Stimulated activated CD4-positive, alpha-beta T cell treated with anti-CD3 and anti-CD28 coated beads, Interleukin-2, amount 100 ng/mL, for 48 hours (primary cell): ENCODE measurements at regions not wholly inside any gene's neighbourhood (a gene's known extent, or its start where the extent isn't known, plus 50 kb on each side); places are given as distances from the start of the nearest gene placed in this dataset.
"Not testable (repeated sequence)": the region's sequence is repeated elsewhere in the genome, so short reads cannot be mapped to it uniquely, and the experiment has no call there.

ENCODE experiments used
- DNase-seq, 2 donors: peaks; one replicate each; pipeline ENCODE4 v3.0.0-alpha.2; 2020

GRCh38 chr13:50235604-50236342 lies 220.5 kb downstream of the KCNRG start:
- no peak for DNase-seq

GRCh38 chr13:50236898-50237318 lies 221.7 kb downstream of the KCNRG start:
- DNase-seq, result peak in 1 of 2 donors; percentile 24

DNA sequence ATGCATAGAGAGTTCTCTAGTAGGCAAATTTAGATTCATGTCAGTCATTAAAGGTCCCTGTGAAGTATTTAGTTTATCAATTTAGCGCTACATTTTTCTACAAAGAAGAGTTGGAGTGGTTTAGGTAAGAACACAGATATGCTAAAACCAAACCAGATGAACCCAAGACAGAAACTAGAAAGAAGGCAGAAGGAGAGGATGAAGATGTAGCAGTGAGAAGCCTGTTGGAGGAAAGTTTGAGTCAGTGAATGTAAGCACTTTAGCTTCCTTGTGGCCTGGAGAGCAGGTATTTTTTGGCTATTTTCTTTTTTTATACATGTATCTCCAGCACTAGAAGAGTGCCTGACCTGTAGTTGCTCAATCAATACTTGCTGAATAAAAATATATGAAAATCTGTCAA lies 223.7 kb downstream of the KCNRG start:
- DNase-seq, result no peak

DNA sequence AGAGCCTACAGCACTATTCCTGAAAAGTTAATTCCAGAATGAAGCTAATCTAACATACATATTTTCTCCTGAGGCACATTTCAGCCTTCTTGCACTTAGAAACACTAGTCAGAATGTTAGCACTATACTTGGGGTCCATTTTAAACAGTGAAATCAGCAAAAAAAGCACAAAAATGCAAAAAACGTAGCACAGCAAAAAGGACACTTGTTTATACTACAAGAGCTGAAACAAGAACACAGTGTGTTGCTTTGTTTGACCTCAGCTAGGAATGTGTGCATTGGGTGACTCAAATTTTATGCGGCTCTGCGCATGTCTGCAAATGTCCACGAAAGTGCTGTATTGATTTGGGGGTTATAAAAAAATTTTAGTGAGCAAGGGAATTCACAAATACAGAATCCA lies 226.2 kb downstream of the KCNRG start:
- DNase-seq, result no peak

GRCh38 chr13:50243931-50244330 lies 228.7 kb downstream of the KCNRG start:
- DNase-seq, result no peak

- no peak for DNase-seq
Measured at GRCh38 chr13:50244355-50244712, 229.1 kb downstream of the KCNRG start.

GRCh38 chr13:50244713-50245574 lies 229.7 kb downstream of the KCNRG start:
- peak; percentile 42 to 46 for DNase-seq

DNA sequence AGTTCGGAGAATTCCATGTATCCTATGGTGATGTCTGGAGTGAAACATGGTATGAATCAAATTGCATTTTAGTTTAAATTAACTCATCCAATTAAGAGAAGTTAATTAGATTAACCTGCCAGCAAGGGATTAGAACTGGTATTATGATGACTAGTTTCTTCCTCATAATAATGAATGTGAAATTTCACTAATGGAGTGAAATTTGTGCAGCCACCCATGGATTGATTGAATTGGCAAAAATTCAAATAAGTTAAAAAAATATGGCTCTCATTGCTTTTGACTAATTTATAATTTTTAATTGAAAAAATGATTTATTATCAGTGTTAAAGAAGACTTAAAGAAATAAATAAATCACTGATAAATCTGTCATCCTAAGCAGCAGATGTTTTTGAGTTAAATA lies 232.0 kb downstream of the KCNRG start:
- DNase-seq, result no peak

DNA sequence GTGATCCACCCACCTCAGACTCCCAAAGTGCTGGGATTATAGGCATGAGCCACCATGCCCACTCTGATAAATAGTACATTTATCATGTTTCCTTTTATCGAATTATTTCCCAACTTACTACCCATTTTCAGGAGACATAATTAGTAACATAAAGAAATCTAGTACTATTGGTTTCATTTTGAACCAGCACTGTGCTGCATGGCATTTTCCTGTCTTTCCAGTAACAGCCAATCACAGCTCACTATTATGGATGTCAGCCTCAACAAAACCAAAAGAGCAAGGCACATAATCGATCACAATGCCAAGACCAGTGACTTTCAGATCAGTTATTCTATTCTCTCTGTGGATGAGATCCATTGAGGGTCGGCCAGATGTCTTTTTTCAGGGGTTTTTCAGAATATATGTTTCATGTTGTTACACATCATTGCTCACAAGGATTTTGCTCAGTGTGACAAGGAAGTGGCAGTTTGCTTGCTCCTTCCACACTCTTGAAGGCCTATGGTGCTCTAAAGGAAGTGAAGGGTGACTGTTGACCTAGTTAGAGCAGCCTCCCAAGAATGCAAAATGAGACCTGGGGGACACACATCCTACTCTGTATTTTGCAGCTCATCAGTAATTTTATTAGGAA lies 233.4 kb downstream of the KCNRG start:
- no peak for DNase-seq

- no peak for DNase-seq
Measured at GRCh38 chr13:50249144-50249521, 233.9 kb downstream of the KCNRG start.

DNA sequence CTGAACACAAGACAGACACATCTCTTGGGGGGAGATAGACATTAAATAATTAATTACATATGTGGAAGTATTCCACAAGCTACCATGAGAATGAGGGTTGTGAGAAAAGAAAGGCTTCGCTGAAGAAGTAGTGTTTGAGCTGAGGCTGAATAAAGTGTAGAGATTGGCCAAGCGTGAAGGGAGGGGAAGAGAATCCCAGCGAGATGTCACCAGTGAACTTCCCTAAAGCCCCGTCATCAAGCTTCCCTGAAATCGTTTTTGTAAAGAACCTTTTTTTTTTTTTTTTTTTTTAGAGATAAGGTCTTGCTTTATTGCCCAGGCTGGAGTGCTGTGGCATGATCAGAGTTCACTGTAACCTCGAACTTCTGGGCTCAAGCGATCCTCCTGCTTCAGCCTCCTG lies 235.2 kb downstream of the KCNRG start:
- no peak for DNase-seq

DNA sequence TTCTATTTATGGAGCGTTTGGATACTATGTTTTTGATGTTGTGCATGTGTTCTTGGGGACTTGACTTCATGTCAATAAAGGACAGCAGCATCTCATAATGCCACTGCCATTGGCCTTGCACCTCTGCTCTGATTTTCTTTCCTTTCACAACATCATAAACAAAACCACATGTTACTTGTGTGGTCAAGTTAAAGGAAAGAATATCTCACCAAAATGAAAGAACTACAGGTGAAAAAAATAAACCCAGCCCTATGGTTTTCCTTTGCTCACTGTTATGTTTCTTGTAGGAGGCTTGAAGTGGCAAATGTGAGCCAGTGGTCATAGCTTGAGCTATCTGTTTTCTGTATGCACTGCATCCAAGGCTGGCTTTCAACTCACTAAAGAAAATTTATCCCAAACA lies 240.4 kb downstream of the KCNRG start:
- DNase-seq, result no peak

DNA sequence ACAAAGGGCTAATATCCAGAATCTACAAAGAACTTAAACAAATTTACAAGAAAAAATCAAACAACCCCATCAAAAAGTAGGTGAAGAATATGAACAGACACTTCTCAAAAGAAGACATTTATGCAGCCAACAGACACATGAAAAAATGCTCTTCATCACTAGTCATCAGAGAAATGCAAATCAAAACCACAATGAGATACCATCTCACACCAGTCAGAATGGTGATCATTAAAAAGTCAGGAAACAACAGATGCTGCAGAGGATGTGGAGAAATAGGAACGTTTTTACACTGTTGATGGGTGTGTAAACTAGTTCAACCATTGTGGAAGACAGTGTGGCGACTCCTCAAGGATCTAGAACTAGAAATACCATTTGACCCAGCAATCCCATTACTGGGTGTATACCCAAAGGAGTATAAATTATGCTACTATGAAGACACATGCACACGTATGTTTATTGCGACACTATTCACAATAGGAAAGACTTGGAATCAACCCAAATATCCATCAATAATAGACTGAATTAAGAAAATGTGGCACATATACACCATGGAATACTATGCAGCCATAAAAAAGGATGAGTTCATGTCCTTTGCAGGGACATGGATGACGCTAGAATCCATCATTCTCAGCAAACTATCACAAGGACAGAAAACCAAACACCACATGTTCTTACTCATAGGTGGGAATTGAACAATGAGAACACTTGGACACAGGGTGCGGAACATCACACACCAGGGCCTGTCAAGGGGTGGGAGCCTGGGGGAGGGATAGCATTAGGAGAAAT lies 241.5 kb downstream of the KCNRG start:
- DNase-seq, result not testable (repeated sequence)

GRCh38 chr13:50257646-50258045 lies 242.4 kb downstream of the KCNRG start:
- DNase-seq, result no peak

DNA sequence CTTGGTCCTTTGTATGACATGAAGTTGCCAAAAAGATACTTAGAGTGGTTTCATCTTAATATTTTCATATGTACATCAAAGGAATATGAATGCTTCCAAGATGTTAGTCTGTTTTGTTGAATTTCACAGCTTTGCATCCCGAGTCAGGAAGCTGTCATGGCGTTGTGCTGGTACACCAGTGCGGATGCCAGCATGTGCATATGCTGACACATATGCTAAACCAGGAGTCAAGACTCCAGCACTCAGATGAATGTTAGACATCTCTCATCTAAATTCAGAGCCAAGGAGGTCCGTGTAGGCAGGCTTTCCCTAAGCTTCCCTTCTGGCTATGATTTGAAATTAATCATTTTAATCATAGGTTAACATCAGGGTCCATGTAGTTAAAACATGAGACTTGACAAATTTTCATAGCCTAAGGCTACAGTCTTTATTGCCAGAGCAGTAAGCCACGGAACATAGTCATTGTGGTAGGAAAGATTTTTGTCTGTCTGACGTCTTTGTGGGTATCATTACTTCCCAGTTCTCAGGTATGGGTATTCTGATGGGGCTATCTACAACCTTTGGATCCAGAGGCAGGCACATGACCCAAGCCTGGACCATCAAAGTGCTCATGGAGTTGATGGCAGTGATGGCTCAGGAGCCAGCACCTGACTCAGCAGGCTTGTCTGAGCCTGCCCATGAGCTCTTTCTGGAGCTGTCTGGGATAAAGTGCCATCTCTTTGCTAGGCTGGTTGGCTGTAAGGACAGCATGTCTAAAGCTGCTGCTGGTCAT lies 246.1 kb downstream of the KCNRG start:
- no peak for DNase-seq

DNA sequence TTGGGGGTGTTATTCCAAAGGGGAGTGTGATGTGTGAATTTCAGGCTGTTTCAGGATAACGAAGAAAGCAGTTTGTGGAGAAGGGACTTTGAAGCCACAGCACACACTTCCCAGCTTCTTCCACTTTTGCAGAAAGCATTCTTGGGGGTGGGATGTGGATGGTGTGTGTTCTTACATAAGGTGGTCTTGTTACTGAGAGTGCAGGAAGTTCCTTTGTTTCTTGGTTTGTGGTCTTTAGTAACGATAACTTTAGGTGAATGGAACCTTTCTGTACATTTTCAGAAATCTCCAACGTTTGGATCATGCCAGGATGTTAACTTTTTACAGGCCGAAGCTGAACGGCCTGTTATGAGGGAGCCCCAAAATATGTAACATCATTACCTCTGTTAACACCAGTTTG lies 251.8 kb downstream of the KCNRG start:
- no peak for DNase-seq

- DNase-seq, result no peak
Measured at GRCh38 chr13:50267917-50268316, 252.7 kb downstream of the KCNRG start.

DNA sequence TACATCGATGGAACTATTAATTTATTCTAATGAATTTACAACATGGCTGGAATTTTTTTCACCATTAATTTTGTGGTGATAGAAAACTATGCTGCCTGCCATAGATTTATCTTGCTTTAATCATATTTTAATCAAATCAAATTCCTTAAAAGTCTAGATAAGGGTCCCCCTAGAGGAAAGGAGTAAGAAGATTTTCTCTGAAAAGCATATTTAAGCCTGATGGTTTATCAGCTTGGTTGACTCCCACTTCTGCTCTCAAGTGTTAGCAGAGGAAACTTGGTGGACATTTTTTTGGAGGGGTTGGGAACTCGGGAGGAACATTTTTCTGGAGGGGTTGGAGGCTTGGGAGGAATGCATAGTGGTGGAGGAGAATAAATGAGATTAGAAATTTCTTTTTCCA lies 253.3 kb downstream of the KCNRG start:
- DNase-seq, result no peak

DNA sequence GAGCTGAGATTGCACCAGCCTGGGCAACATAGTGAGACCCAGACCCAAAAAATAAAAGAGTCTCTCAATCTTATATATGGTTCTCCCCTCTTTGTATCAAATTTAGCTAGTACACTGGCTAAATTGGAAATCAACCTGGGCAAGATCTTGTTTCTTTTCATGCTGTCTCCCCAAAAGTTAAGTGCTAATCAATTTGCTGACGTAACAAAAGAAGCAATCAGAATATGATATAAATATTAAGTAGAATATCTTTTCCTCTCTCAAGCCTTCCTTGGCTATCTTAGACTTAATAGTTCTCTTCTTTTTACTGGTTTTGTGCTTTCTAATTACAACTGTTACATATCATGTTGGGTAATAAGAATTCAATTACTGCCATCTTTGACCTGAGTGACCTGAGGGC lies 258.9 kb downstream of the KCNRG start:
- no peak for DNase-seq

- DNase-seq, result no peak
Measured at GRCh38 chr13:50275392-50276063, 260.3 kb downstream of the KCNRG start.

DNA sequence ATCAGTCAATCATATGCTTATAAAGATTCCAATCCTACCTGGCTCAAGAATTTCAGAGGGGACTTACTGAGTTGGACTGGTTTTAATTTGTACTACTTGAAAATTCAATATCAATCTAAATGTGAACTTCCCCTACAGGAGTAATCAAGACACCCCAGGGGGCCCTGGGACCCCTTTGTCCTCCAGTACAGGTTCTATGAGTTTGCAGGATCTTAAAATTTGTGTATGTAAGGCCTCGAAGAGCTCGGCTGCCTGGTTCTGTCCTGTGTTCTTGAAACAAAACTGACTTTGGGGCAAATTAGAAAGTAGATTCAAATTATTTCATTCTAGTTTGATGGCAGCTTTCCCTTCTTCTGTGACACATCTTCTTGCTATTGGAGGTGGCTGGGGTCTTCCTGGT lies 261.3 kb downstream of the KCNRG start:
- DNase-seq, result no peak

GRCh38 chr13:50277127-50277526 lies 261.9 kb downstream of the KCNRG start:
- no peak for DNase-seq
